ENCODE measurements at regions not wholly inside any gene's neighbourhood (a gene's known extent, or its start where the extent isn't known, plus 50 kb on each side); places are given as distances from the start of the nearest gene placed in this dataset.
"Not testable (repeated sequence)": the region's sequence is repeated elsewhere in the genome, so short reads cannot be mapped to it uniquely, and the experiment has no call there.

DNA sequence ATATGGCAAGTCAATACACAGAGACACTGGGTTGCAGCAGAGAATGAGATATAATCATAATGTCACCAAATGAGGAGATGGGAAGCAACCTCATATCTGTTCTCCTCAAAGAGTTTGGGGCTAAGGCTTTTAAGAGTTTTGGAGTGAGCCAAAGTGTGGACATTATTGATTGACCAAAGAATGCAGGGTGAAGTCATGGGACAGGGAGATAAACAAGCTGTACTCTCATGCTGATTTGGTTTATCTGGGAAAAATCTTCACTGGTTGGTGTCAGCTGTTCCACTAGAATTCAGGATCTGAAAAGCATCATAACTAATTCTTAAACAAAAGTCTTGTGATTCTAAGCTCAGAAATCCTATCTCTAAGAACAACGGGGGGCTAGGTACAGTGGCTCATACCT lies 585.9 kb upstream of the NRP1 start:
- Mint-ChIP-seq H3K27me3 (peaks cover 16% of the 10 kb centered on the region), H3K9me3 (ENCODE audit: low read depth) (no peaks in the 10 kb centered on the region), H3K27ac (no peak overlapping the region), H3K4me3 (no peak overlapping the region), H3K4me1 (no peaks in the 10 kb centered on the region), H3K36me3 (ENCODE audit: low read depth) (no peaks in the 10 kb centered on the region)
- CTCF ChIA-PET = no interaction called here
- no peak for ATAC-seq
- no peak for DNase-seq
- intact Hi-C loops (cut with DNase I, micrococcal nuclease) = no loop called here
- POLR2A ChIA-PET = interaction anchor here (0.7 kb wide), 1 partner anchor 568 kb away, joined by 3 read pairs; no protein-coding TSS in a partner anchor

DNA sequence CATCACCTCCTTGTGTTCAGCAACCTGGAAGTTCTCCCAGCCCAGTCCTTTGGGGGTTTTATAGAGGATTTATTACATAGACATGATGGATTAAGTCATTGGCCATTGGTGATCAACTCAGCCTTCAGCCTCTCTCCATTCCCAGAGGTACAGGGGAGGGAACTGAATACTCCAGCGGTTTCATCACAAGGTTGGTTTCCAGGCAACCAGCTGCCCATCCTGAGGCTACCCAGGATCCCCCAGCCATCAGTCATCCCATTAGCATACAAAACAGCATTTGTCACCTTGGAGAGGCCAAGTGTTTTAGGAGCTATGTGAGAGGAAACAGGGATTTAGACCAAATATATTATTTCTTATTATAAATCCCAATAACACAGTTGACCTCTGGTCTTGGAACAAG lies 584.8 kb upstream of the NRP1 start:
- peaks cover 17% of the 10 kb centered on the region for H3K27me3 Mint-ChIP-seq
- H3K27ac Mint-ChIP-seq = no peak overlapping the region
- H3K4me3 Mint-ChIP-seq = no peak overlapping the region
- ATAC-seq (no peak), DNase-seq (no peak)
- H3K36me3 Mint-ChIP-seq (ENCODE audit: low read depth) = no peaks in the 10 kb centered on the region
- no peaks in the 10 kb centered on the region for H3K9me3 Mint-ChIP-seq (ENCODE audit: low read depth)
- POLR2A ChIA-PET = no interaction called here
- CTCF ChIA-PET = no interaction called here
- intact Hi-C loops (cut with DNase I, micrococcal nuclease) = no loop called here
- H3K4me1 Mint-ChIP-seq = no peaks in the 10 kb centered on the region

DNA sequence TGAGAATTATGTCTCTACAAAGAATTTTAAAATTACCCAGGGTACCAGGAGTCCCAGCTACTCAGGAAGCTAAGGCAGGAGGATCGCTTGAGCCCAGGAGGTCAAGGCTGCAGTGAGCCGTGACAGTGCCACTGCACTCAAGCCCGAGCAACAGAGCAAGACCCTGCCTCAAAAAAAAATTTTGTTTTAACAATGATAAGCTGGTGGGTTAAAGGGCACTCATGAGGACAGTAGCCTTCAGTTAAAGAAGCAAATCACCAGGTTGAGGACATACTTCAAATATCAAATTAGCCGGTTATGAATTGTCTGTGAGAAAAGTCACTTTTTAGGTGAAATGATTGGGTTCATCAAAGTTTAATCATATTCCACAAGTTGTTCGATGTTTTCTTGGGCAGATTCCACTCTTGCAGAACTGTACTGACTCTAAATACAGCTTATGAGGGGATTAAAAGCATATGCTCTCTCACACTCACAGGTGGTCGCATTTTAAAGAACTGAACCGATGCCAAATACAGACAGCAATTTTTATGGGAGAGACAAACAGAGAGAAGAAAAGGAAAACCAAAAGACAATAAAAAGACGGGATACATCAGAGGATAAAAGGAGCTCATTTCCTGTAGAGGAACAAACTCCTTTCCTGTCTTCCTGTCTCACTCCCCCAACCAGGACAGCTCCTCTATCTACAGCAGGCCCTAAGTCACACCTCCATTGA lies 582.8 kb upstream of the NRP1 start:
- Mint-ChIP-seq H3K4me3 (no peak overlapping the region), H3K27me3 (peaks cover 16% of the 10 kb centered on the region), H3K4me1 (no peaks in the 10 kb centered on the region), H3K9me3 (ENCODE audit: low read depth) (no peaks in the 10 kb centered on the region), H3K36me3 (ENCODE audit: low read depth) (no peaks in the 10 kb centered on the region), H3K27ac (no peak overlapping the region)
- DNase-seq (no peak), ATAC-seq (no peak)
- POLR2A ChIA-PET = interaction anchor here (0.6 kb wide), 1 partner anchor 125 kb away, joined by 3 read pairs; no protein-coding TSS in a partner anchor
- intact Hi-C loops (cut with DNase I, micrococcal nuclease) = no loop called here
- CTCF ChIA-PET = interaction anchor here (0.6 kb wide), 1 partner anchor 518 kb away, joined by 4 read pairs; no protein-coding TSS in a partner anchor

DNA sequence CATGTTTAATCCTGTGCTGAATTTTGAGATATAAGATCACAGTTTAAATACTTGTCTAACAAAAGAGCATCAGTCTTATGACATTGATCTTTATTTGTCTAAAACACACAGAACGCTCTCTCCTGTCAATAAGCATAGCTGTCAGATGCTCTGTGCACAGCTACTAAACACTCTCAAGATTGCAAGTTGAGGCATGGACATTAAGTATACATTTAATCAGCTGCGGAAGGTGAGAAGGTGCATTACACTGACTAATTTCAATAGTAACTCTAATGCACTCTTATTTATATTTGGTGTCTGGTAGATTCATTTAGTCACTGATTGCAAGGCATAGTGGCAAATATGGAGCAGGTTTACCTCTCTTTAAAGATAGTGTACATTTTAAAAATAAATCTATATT lies 580.3 kb upstream of the NRP1 start:
- no peaks in the 10 kb centered on the region for H3K9me3 Mint-ChIP-seq (ENCODE audit: low read depth)
- peaks cover 16% of the 10 kb centered on the region for H3K27me3 Mint-ChIP-seq
- no peak overlapping the region for H3K4me3 Mint-ChIP-seq
- no peaks in the 10 kb centered on the region for H3K4me1 Mint-ChIP-seq
- no peaks in the 10 kb centered on the region for H3K36me3 Mint-ChIP-seq (ENCODE audit: low read depth)
- ChIA-PET POLR2A (no interaction called here), CTCF (interaction anchor here (0.5 kb wide), 1 partner anchor 9 kb away, joined by 3 read pairs; no protein-coding TSS in a partner anchor)
- intact Hi-C loops (cut with DNase I, micrococcal nuclease) = no loop called here
- H3K27ac Mint-ChIP-seq = no peak overlapping the region
- no peak for ATAC-seq
- no peak for DNase-seq

DNA sequence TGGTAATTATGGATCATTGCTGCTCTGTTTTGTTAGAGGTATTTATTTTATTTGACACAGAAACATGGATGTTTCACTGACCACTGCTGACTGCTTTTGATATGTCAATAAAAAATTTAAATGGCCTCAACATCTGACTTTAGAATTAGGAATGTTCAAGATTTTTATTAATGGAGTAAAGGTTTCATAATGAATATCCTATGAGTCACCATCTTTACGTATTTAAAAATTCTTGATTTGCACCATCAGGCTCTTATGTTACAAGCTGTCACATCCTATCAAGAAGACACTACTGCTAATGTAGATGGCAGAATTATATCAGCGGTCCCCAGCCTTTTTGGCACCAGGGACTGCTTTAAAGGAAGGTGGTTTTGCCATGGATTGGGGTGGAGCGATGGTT lies 578.7 kb upstream of the NRP1 start:
- H3K27ac Mint-ChIP-seq = no peak overlapping the region
- ChIA-PET CTCF (no interaction called here), POLR2A (no interaction called here)
- H3K27me3 Mint-ChIP-seq = peaks cover 19% of the 10 kb centered on the region
- ATAC-seq (no peak), DNase-seq (no peak)
- H3K4me3 Mint-ChIP-seq = no peak overlapping the region
- no peaks in the 10 kb centered on the region for H3K4me1 Mint-ChIP-seq
- intact Hi-C loops (cut with DNase I, micrococcal nuclease) = no loop called here
- H3K36me3 Mint-ChIP-seq (ENCODE audit: low read depth) = no peaks in the 10 kb centered on the region
- no peaks in the 10 kb centered on the region for H3K9me3 Mint-ChIP-seq (ENCODE audit: low read depth)

DNA sequence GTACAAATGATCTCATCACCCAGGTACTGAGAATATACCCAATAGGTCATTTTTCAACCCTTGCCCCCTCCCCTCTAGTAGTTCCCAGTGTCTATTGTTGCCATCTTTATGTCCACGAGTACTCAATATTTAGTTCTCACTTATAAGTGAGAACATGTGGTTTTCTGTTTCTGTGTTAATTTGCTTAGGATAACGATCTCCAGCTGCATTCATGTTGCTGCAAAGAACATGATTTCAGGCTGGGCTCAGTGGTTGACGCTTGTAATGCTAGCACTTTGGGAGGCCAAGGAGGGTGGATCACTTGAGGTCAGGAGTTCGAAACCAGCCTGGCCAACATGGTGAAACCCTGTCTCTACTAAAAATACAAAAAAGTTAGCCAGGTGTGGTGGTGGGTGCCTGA lies 575.0 kb upstream of the NRP1 start:
- H3K36me3 Mint-ChIP-seq (ENCODE audit: low read depth); CTCF ChIA-PET; H3K27ac Mint-ChIP-seq; H3K9me3 Mint-ChIP-seq (ENCODE audit: low read depth); POLR2A ChIA-PET; H3K4me3 Mint-ChIP-seq; ATAC-seq; intact Hi-C loops (cut with DNase I, micrococcal nuclease); H3K4me1 Mint-ChIP-seq; DNase-seq: not testable (repeated sequence)
- H3K27me3 Mint-ChIP-seq = peaks cover 11% of the 10 kb centered on the region

DNA sequence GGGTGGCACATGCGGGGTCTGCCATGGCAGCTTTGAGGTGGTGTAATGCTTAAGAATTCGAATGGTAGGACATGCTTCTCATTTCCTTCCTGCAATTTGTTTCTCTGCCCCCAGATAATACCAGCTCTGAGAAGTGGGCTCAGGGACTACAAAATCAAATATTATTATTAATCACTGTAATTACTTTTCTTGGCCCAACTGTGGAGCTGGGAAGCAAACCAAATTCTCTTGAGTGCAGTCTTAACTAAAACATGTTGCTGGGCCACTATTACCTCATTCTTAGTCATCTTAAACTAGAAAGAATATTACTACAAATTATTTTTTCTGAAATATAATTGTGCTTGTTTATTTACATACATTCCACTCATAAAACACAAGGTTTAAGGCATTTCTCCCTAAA lies 566.7 kb upstream of the NRP1 start:
- ChIA-PET CTCF (no interaction called here), POLR2A (no interaction called here)
- ATAC-seq = no peak
- Mint-ChIP-seq H3K27me3 (peaks cover 4% of the 10 kb centered on the region), H3K36me3 (ENCODE audit: low read depth) (no peaks in the 10 kb centered on the region), H3K4me1 (no peaks in the 10 kb centered on the region), H3K27ac (no peak overlapping the region), H3K9me3 (ENCODE audit: low read depth) (no peaks in the 10 kb centered on the region), H3K4me3 (no peak overlapping the region)
- no peak for DNase-seq
- intact Hi-C loops (cut with DNase I, micrococcal nuclease) = no loop called here

DNA sequence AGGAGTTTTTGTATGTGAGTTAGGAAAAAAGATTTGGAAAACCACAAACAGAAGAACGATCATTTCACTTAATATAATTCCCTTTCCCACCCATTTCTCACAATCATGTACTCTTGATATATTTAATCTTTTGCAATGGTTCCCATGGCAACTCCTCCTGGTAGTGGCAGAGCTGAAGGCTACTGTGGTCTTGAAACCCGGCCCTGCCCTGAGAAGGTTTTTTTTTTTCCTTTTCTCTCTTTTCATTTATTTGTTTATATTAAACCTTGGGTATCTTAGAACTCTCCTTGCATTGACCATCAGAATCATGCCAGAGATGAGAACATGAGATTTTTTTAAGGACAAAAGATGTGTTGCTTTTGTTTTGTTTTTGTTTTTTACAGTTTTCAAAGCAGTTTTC lies 566.1 kb upstream of the NRP1 start:
- ATAC-seq (no peak), DNase-seq (no peak)
- H3K27ac Mint-ChIP-seq = no peak overlapping the region
- H3K4me1 Mint-ChIP-seq = no peaks in the 10 kb centered on the region
- intact Hi-C loops (cut with DNase I, micrococcal nuclease) = no loop called here
- no peak overlapping the region for H3K4me3 Mint-ChIP-seq
- H3K36me3 Mint-ChIP-seq (ENCODE audit: low read depth) = no peaks in the 10 kb centered on the region
- POLR2A ChIA-PET = no interaction called here
- CTCF ChIA-PET = no interaction called here
- no peaks in the 10 kb centered on the region for H3K9me3 Mint-ChIP-seq (ENCODE audit: low read depth)
- peaks cover 6% of the 10 kb centered on the region for H3K27me3 Mint-ChIP-seq

DNA sequence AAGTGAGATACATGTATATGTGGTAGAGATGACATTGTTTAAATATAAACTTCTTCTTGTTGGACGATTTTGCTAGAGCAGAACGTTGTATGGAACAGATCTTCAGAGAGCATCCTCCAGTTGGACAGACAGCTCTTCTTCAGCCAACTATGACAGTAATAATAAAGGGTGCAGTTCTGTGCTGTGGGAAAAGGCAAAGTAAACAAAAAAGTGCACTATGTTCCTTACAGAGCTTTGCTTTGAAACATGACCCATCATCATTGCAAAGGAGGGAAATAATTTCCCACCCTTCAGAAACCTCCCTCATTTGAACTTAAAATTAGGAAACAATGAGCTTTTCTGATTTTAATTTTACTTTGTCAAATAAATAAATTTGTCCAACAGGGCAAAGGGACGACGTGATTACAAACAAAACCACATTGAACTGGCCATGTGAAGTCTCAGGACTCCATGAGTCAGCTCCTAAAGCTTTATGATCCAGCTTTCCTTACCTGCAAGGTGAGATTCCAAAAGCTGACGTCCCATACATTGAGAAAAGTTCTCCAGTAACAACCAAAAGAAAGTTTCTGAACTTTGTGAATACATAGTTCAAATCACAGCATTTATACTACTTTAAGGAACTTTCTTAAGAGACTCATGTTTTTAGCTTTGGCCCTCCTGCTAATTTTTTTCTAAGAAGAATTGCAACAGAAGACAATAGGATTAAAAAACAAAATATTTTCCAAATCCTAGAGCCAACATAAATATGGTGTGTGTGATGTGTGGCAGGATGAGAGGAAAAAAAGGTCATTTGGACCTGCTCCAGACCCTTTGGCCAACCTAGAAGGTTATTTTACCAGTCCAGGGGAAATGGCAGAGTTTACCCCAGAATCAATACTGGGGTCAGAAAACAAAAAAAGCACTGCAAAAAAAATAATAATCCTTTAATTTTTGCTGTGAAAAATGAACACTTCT lies 565.4 kb upstream of the NRP1 start:
- POLR2A ChIA-PET = no interaction called here
- DNase-seq (no peak), ATAC-seq (no peak)
- CTCF ChIA-PET = no interaction called here
- H3K4me1 Mint-ChIP-seq = no peaks in the 10 kb centered on the region
- no peak overlapping the region for H3K4me3 Mint-ChIP-seq
- no peaks in the 10 kb centered on the region for H3K36me3 Mint-ChIP-seq (ENCODE audit: low read depth)
- no peaks in the 10 kb centered on the region for H3K9me3 Mint-ChIP-seq (ENCODE audit: low read depth)
- intact Hi-C loops (cut with DNase I, micrococcal nuclease) = no loop called here
- peaks cover 12% of the 10 kb centered on the region for H3K27me3 Mint-ChIP-seq
- no peak overlapping the region for H3K27ac Mint-ChIP-seq

DNA sequence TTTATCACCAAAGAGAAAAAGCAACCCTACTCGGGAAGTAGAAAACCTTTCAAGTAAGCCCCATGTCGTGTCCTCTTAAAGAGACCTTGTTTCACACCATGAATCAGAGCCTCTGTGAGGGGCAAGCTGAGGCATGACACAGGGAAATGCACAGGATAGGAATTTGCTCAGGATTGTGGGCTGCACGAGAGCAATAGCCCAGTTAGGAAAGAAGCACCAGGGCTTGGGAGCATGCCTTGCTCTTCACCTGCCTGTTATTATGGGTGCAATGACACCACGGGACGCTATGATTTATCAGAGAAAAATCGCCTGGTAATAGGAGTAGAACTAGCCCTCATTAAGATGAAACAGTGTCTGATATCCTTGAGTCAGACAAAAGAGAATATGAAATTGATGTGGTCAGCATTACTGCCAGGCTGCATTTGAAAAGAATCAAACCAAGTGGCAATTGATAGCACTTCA lies 562.9 kb upstream of the NRP1 start:
- no peaks in the 10 kb centered on the region for H3K36me3 Mint-ChIP-seq (ENCODE audit: low read depth)
- no peaks in the 10 kb centered on the region for H3K4me1 Mint-ChIP-seq
- ATAC-seq = no peak
- intact Hi-C loops (cut with DNase I, micrococcal nuclease) = no loop called here
- no peak for DNase-seq
- POLR2A ChIA-PET = no interaction called here
- H3K9me3 Mint-ChIP-seq (ENCODE audit: low read depth) = no peaks in the 10 kb centered on the region
- no peak overlapping the region for H3K27ac Mint-ChIP-seq
- no peak overlapping the region for H3K4me3 Mint-ChIP-seq
- H3K27me3 Mint-ChIP-seq = peaks cover 12% of the 10 kb centered on the region
- CTCF ChIA-PET = no interaction called here

DNA sequence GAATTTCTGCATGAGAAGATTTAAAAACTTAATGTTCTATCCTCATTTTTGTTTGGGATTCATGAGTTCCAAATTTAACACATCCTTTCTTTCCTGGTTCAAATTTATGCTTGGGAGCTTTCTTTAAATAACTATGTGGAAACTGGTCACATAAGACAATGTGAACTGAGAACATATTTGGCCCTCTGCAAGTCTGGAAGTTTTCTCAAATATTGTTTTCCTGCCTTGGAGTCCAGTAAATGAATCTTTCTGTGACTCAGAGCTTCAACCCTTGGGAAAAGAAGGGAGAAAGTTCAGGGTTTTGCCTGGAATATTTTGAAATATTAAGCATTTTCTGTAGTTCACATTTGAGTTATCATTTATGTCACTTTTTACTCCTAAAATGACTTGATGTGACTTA lies 559.0 kb upstream of the NRP1 start:
- H3K27me3 Mint-ChIP-seq = peaks cover 9% of the 10 kb centered on the region
- no peak overlapping the region for H3K27ac Mint-ChIP-seq
- no peaks in the 10 kb centered on the region for H3K4me1 Mint-ChIP-seq
- no peak for DNase-seq
- POLR2A ChIA-PET = no interaction called here
- CTCF ChIA-PET = no interaction called here
- intact Hi-C loops (cut with DNase I, micrococcal nuclease) = no loop called here
- no peak for ATAC-seq
- H3K36me3 Mint-ChIP-seq (ENCODE audit: low read depth) = no peaks in the 10 kb centered on the region
- no peaks in the 10 kb centered on the region for H3K9me3 Mint-ChIP-seq (ENCODE audit: low read depth)
- no peak overlapping the region for H3K4me3 Mint-ChIP-seq

DNA sequence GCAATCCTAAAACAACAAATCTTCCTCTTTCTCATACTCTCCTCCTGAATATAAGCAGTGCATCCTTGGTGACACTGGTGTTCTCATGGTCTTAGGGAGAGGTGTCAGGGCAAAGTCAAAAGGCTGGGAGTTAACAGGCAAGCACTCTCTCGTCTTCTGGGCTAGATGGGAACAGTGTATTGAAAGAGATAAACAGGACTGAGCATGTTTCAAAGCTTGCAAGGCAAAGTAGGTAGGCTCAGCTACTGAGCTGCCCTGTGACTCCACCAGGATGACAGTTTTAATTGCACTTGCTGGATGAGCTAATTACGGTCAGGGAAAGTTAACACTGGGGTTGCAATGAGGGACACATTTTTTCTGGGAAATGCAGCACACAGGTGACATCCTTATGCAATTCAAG lies 554.9 kb upstream of the NRP1 start:
- no peak overlapping the region for H3K4me3 Mint-ChIP-seq
- H3K27ac Mint-ChIP-seq = no peak overlapping the region
- no peak for ATAC-seq
- H3K4me1 Mint-ChIP-seq = no peaks in the 10 kb centered on the region
- peaks cover 2% of the 10 kb centered on the region for H3K27me3 Mint-ChIP-seq
- H3K9me3 Mint-ChIP-seq (ENCODE audit: low read depth) = no peaks in the 10 kb centered on the region
- ChIA-PET CTCF (no interaction called here), POLR2A (no interaction called here)
- intact Hi-C loops (cut with DNase I, micrococcal nuclease) = no loop called here
- H3K36me3 Mint-ChIP-seq (ENCODE audit: low read depth) = no peaks in the 10 kb centered on the region
- DNase-seq = no peak

Measured in activated CD4-positive, alpha-beta T cell treated with anti-CD3 and anti-CD28 coated beads for 36 hours (primary cell).